ENCODE measurements at regions not wholly inside any gene's neighbourhood (a gene's known extent, or its start where the extent isn't known, plus 50 kb on each side); places are given as distances from the start of the nearest gene placed in this dataset.

- ATAC-seq, result no peak
- intact Hi-C loops (cut with DNase I), result no loop called here
Measured at GRCh38 chr1:177341773-177342172, 171.0 kb downstream of the BRINP2 start.

GRCh38 chr1:177340601-177341067, 169.9 kb downstream of the BRINP2 start:
- no peak for ATAC-seq
- intact Hi-C loops (cut with DNase I), result no loop called here
- DNase-seq, result no peak

More at GRCh38 chr1:177341773-177342172, 171.0 kb downstream of the BRINP2 start:
- no peak for DNase-seq

- no peak for ATAC-seq
- intact Hi-C loops (cut with DNase I), result no loop called here
- no peak for DNase-seq
Measured at GRCh38 chr1:177338376-177338775, 167.6 kb downstream of the BRINP2 start.

- no peak for ATAC-seq
- no peak for DNase-seq
- intact Hi-C loops (cut with DNase I), result no loop called here
Measured at GRCh38 chr1:177334903-177335302, 164.1 kb downstream of the BRINP2 start.

- DNase-seq, result no peak
- intact Hi-C loops (cut with DNase I), result no loop called here
- ATAC-seq, result peak in 1 of 2 donors; percentile 46
Measured at GRCh38 chr1:177333936-177334595, 163.3 kb downstream of the BRINP2 start.

All from left cardiac atrium (tissue), 4 donors.